Stomach (tissue), 4 donors: ENCODE measurements at regions not wholly inside any gene's neighbourhood (a gene's known extent, or its start where the extent isn't known, plus 50 kb on each side); places are given as distances from the start of the nearest gene placed in this dataset.

Experiments
- POLR2A ChIP-seq, 4 donors: fragments of 450-650 bp; IDR thresholded peaks; one replicate each; pipeline ENCODE4 v1.6.1; 2016; ENCODE audit warnings: antibody characterized with exemption in 4 of 4, control low read depth in 2 of 4, mild to moderate bottlenecking in 1 of 4, moderate library complexity in 1 of 4
- TF ChIP-seq, protein P1 (sequence below), 7 experiments: fragments of 450-650 bp in 4 of 7; fragments of 200-600 bp in 3 of 7; sonication (generic) in 3 of 7; IDR thresholded peaks; one replicate each; pipeline ENCODE4 v1.5.1; 2016 to 2019; ENCODE audit warnings: antibody characterized with exemption in 7 of 7, control low read depth in 2 of 7, mild to moderate bottlenecking in 1 of 7

- TF ChIP-seq, protein P1, sequence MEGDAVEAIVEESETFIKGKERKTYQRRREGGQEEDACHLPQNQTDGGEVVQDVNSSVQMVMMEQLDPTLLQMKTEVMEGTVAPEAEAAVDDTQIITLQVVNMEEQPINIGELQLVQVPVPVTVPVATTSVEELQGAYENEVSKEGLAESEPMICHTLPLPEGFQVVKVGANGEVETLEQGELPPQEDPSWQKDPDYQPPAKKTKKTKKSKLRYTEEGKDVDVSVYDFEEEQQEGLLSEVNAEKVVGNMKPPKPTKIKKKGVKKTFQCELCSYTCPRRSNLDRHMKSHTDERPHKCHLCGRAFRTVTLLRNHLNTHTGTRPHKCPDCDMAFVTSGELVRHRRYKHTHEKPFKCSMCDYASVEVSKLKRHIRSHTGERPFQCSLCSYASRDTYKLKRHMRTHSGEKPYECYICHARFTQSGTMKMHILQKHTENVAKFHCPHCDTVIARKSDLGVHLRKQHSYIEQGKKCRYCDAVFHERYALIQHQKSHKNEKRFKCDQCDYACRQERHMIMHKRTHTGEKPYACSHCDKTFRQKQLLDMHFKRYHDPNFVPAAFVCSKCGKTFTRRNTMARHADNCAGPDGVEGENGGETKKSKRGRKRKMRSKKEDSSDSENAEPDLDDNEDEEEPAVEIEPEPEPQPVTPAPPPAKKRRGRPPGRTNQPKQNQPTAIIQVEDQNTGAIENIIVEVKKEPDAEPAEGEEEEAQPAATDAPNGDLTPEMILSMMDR (IDR thresholded peaks at IDR 0.05) = no peak
- no peak for TF ChIP-seq POLR2A (IDR thresholded peaks at IDR 0.05)
Observed at GRCh38 chr5:135266303-135266635, 132.8 kb downstream of the MACROH2A1 start.
